GM21825 (cell line): ENCODE measurements at regions not wholly inside any gene's neighbourhood (a gene's known extent, or its start where the extent isn't known, plus 50 kb on each side); places are given as distances from the start of the nearest gene placed in this dataset.
"Not testable (repeated sequence)": the region's sequence is repeated elsewhere in the genome, so short reads cannot be mapped to it uniquely, and the experiment has no call there.

Source experiments
- ATAC-seq: cut with Tn5 transposase; IDR thresholded peaks from one replicate; pipeline ENCODE4 v1.9.1; 2021; ENCODE audit warnings: mild to moderate bottlenecking, moderate library complexity; ENCODE audit not compliant: unreplicated experiment

DNA sequence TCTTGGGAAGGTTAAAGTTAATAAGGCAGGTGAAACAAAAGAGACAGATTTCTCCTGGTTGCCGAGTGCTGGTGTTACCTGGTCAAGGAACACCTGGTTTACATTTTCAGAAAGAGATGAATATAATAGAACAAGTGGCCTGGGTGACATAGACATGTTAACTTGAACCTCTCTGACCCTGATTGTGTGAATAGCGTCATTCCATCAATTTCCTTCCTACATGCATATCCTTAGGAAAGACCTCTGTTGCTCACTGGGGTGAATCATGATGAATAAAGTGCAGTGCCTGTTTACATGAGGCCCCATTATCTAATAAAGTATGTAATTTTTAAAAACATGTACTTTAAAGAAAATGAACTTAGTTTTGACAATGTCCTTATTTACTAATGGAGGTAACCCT, 1822.9 kb upstream of the FLRT2 start:
- ATAC-seq: no peak

- no peak for ATAC-seq
Observed at GRCh38 chr14:83709116-83709515, 1820.8 kb upstream of the FLRT2 start.

- ATAC-seq: no peak
Observed at GRCh38 chr14:83711046-83711445, 1818.9 kb upstream of the FLRT2 start.

DNA sequence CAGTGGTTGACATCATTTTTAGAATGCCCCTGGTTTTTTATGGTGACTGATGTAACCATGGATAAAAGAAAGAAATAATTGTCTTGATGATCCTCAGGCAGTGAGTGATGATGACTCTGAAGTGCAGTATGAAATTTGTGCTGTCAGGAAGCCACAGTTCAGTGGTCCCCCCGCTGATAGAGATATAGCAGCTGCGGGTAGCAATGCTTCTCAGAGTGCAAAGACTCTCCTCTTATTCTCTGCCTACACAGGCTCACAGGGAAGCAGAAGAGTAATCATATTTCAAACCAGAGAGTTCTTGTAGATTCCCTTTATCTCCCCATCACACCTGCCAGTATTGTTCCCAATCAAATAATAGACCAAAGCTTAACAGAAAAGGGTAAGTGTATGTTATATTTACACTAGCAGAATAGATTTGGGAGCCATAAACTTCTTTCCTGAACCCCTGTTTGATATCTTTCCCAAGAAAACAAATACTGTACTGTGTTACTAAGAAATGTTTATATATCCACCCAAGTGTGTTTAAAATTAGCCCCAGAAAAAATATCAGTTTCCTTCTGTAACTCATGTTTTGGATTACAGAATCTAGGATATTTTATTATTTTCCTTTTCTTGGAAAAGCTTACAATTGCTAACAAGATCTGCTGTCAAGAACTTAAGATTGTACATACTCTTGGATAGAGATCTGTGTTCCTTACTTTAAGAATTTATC, 1817.4 kb upstream of the FLRT2 start:
- no peak for ATAC-seq

DNA sequence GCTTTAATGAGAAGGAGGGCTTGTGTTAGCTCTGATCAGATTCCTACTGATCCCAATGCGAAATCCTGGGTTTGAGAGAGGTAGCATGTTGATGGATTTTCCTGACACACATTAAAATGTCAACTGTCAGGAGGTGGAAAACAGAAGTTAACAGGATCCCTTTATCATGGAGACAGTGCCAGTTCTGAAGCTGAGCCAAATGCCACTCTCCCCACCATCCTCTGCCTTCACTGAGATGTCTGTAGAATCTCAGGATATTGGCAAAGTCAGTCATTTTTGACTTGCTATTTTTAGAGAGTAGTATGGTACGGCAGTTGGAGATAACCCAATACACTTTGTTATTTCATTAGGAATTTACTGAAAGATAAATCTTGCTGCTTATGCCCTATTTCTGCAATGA, 1816.2 kb upstream of the FLRT2 start:
- no peak for ATAC-seq

DNA sequence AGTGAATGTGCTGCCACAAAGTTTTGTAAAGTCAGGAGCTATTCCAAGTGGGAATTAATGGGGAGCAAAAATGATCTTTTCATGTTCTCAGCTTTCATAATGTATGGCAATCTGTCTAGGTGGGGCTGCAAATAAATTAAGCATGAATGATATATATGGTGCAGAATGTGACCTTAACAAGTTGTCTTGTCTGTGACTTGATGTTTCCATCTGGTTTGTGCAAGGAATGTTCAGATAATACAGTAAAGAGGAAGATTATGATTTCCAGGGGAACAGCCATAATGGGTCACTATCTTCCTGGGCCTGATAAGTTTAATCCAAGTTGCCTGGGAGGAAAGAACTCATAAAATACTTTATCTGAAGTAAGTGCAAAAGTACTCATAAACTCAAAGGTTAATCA, 1815.8 kb upstream of the FLRT2 start:
- ATAC-seq: no peak

DNA sequence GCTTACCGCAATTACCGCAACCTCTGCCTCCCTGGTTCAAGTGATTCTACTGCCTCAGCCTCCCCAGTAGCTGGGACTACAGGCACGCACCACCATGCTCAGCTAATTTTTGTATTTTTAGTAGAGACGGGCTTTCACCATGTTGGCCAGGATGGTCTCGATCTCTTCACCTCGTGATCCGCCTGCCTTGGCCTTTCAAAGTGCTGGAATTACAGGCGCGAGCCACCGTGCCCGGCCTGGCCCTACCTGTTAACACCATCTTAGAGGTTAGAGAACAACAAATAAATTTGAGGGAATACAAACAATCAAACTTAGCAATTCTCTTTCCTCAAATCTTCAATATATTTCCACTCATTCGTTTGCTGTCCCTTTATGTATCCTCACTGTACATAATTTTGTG, 1810.5 kb upstream of the FLRT2 start:
- ATAC-seq: not testable (repeated sequence)

GRCh38 chr14:83733670-83734069, 1796.3 kb upstream of the FLRT2 start:
- ATAC-seq: no peak

- ATAC-seq: no peak
Observed at GRCh38 chr14:83734431-83734830, 1795.5 kb upstream of the FLRT2 start.

GRCh38 chr14:83741269-83741668, 1788.7 kb upstream of the FLRT2 start:
- ATAC-seq: no peak

- no peak for ATAC-seq
Observed at GRCh38 chr14:83744224-83744623, 1785.7 kb upstream of the FLRT2 start.

- no peak for ATAC-seq
Observed at GRCh38 chr14:83744891-83745290, 1785.1 kb upstream of the FLRT2 start.

DNA sequence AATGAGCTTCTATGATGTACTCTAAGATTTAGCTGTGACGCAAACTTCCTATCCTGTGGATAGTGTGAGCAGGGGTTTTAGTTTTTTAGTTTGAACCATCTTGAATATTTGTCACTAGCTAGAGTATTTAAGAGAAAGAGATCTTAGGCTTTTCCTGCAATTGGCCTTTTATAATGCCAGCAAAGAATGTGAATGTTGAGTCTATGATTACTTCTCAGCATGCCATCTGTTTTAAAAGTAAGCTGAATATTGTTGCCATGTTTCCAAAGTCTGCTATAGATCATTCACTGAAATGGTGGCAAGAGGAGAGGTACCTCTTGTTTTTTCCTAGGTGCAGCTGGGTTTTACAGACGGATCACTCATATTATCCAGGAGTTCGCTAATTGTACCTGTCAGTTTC, 1783.6 kb upstream of the FLRT2 start:
- no peak for ATAC-seq

DNA sequence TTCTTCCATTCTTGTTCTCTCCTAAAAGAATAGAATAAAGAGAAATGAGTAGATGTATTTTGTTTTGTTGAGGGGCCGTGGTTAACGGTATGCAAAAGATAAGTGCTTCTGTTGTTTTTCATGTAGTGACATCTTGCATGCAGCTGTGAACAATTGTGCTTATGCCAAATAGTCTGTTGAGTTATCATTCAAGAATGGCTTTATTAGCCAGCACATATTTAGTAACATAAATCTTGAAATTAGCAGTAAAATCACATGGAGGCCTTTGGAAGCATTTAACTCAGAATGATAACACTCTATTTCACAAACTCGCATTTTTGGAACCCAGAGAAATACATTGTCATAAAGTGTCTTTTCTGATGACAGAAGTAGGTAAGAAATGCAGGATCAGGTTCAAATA, 1772.0 kb upstream of the FLRT2 start:
- ATAC-seq: no peak

- no peak for ATAC-seq
Observed at GRCh38 chr14:83764656-83765599, 1765.0 kb upstream of the FLRT2 start.

GRCh38 chr14:83777516-83777915, 1752.4 kb upstream of the FLRT2 start:
- no peak for ATAC-seq

DNA sequence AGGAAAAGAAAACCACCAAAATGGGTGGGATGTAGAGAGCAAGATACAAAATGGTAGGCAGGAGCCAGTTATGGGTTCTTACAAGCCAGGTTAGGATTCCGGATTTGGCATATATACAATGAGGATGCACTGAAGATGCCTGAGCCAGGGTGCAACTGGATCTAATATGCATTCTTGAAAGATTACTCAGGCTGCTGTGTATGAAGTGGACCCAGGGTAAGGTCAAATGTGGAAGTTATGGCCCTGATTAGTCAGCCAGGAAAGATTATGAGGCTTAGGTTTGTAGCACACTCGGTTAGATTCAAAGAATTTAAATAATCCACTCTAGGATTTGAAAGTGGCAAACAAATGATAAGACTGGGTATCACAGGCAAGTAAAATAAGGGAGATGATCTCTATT, 1750.7 kb upstream of the FLRT2 start:
- no peak for ATAC-seq

- ATAC-seq: no peak
Observed at GRCh38 chr14:83780321-83780720, 1749.6 kb upstream of the FLRT2 start.

DNA sequence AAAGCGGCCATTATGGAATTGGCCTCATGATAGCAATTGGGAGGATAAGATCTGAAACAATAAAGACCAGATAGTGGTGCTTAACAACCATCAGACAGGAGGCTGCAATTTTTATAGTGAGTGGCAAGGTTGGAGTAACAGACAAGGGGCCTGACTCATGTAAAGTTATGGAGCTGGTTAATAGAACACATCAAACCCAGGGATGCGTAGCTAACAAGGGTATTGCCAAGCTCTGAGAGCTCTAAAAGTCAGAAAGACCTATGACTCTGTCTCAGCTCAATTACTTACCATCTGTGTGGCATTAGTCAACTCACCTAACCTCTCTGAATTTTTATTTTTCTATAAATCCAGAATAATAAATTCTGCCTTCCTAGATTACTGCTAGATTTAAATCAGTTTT, 1731.5 kb upstream of the FLRT2 start:
- ATAC-seq: no peak

DNA sequence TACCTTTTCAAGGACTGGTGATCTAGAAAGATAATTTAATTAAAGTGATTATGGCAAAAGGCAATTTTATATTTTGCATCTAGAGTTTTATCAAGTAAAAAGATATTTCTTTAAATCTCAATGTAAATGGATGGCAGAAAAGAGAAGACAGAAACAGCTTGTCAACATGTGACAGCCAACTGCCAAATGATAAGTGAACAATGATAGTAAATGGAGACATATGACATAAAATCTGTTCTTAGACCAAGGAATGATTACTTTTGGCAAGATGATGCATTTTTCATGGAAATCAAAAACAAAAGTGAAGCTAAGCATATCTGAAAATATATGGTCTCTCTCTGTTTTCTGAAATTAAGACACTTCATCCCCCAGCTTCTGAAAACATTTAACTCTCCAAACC, 1730.7 kb upstream of the FLRT2 start:
- ATAC-seq: no peak

DNA sequence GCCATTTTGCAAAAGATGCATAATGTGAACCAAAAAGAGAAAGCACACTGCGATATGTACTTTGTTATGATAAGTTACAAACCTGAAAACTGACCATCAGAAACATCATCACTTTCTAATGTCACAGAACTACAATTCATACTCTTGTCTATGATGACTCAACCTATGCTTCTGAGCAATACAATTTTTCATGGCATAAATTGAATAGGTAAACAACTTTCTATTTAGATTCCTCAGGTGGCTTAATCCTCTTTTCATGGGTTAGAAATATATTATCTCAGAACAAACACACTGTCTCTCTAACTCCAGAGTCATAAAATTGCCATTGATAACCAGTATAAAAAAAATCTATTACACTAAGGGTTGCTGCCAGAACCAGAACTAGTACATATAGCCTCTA, 1715.0 kb upstream of the FLRT2 start:
- no peak for ATAC-seq

GRCh38 chr14:83816761-83817160, 1713.2 kb upstream of the FLRT2 start:
- ATAC-seq: no peak
